ENCODE measurements at regions not wholly inside any gene's neighbourhood (a gene's known extent, or its start where the extent isn't known, plus 50 kb on each side); places are given as distances from the start of the nearest gene placed in this dataset.

DNA sequence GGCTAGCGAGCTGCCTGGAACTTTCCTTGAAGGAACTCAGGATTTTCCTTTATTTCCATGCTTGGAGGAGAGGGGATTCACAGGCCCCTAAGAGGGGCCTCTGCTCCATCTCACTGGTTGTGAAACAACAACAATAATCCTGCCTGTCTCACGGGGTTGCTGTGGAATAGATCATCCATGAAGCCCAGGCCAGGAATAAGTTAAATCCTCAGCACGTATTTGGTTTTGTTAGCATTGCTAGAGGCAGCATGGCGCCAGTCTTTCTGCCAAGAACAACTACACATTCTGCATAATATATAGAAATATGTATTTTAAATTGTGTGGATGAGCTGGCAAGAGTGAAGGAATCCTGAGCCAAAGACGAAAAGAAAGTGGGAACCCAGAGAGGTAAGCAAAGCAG, 80.8 kb upstream of the L3MBTL4 start:
- TF ChIP-seq EZH2 (IDR thresholded peaks at IDR 0.05) (no peak), CEBPB (IDR thresholded peaks at IDR 0.05; ENCODE audit: low read depth) (no peak)
- TF ChIP-seq, protein P1, sequence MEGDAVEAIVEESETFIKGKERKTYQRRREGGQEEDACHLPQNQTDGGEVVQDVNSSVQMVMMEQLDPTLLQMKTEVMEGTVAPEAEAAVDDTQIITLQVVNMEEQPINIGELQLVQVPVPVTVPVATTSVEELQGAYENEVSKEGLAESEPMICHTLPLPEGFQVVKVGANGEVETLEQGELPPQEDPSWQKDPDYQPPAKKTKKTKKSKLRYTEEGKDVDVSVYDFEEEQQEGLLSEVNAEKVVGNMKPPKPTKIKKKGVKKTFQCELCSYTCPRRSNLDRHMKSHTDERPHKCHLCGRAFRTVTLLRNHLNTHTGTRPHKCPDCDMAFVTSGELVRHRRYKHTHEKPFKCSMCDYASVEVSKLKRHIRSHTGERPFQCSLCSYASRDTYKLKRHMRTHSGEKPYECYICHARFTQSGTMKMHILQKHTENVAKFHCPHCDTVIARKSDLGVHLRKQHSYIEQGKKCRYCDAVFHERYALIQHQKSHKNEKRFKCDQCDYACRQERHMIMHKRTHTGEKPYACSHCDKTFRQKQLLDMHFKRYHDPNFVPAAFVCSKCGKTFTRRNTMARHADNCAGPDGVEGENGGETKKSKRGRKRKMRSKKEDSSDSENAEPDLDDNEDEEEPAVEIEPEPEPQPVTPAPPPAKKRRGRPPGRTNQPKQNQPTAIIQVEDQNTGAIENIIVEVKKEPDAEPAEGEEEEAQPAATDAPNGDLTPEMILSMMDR (IDR thresholded peaks at IDR 0.05 in 2 of 3, conservative IDR thresholded peaks at IDR 0.05 in 1 of 3; ENCODE audit: borderline replicate concordance in 1 of 3, insufficient read depth in 1 of 3, low read depth in 2 of 3, low read length in 2 of 3) = no peak
